Astrocyte (in vitro differentiated cells and primary cell): ENCODE measurements at regions not wholly inside any gene's neighbourhood (a gene's known extent, or its start where the extent isn't known, plus 50 kb on each side); places are given as distances from the start of the nearest gene placed in this dataset.

ENCODE experiments used
- DNase-seq: peaks from one replicate; pipeline ENCODE4 v3.0.0-alpha.2; 2010; ENCODE audit warnings: low read depth
- FAIRE-seq: peaks from 2 replicates; lab custom pipeline; 2011; peaks lifted over from hg19 to GRCh38; lab: Jason Lieb, UNC
- H2AFZ ChIP-seq: 2 replicates; pipeline ENCODE4 v1.6.0; 2012; ENCODE audit warnings: low read depth, low read length, inconsistent platforms
- H3K27ac ChIP-seq: 2 replicates; pipeline ENCODE4 v1.5.1; 2011; ENCODE audit warnings: low read depth, low read length, inconsistent platforms
- H3K27me3 ChIP-seq: 2 replicates; pipeline ENCODE4 v1.6.0; 2011; ENCODE audit warnings: low read length, inconsistent platforms; ENCODE audit not compliant: insufficient read depth
- H3K36me3 ChIP-seq: 2 replicates; pipeline ENCODE4 v1.5.1; 2011; ENCODE audit warnings: low read length, inconsistent platforms; ENCODE audit not compliant: insufficient read depth
- H3K4me1 ChIP-seq: 2 replicates; pipeline ENCODE4 v1.5.1; 2011; ENCODE audit warnings: low read length, inconsistent platforms; ENCODE audit not compliant: insufficient read depth
- H3K4me2 ChIP-seq: 2 replicates; pipeline ENCODE4 v1.6.0; 2012; ENCODE audit warnings: low read length, inconsistent platforms
- H3K4me3 ChIP-seq: 2 replicates; pipeline ENCODE4 v1.5.1; 2011; ENCODE audit warnings: low read depth, mild to moderate bottlenecking, low read length, inconsistent platforms; ENCODE audit not compliant: insufficient read depth
- H3K79me2 ChIP-seq: 2 replicates; pipeline ENCODE4 v1.6.0; 2012; ENCODE audit warnings: mild to moderate bottlenecking, low read length, inconsistent platforms; ENCODE audit not compliant: insufficient read depth
- H3K9ac ChIP-seq: 2 replicates; pipeline ENCODE4 v1.6.0; 2012; ENCODE audit warnings: mild to moderate bottlenecking, low read length, inconsistent platforms
- H3K9me3 ChIP-seq: 2 replicates; pipeline ENCODE4 v1.5.1; 2012; ENCODE audit warnings: low read depth, mild to moderate bottlenecking, low read length, inconsistent platforms; ENCODE audit not compliant: insufficient read depth
- H4K20me1 ChIP-seq: 2 replicates; pipeline ENCODE4 v1.6.0; 2012; ENCODE audit warnings: low read length, inconsistent platforms; ENCODE audit not compliant: insufficient read depth
- H3K27ac Mint-ChIP-seq: one replicate; pipeline ENCODE4 v1.8.0; 2021; ENCODE audit warnings: mild to moderate bottlenecking, mixed read lengths; ENCODE audit not compliant: unreplicated experiment
- H3K27me3 Mint-ChIP-seq: one replicate; pipeline ENCODE4 v1.8.0; 2021; ENCODE audit warnings: low read depth, mixed read lengths; ENCODE audit not compliant: unreplicated experiment
- H3K36me3 Mint-ChIP-seq: one replicate; pipeline ENCODE4 v1.8.0; 2021; ENCODE audit warnings: low read depth, mixed read lengths; ENCODE audit not compliant: unreplicated experiment
- H3K4me1 Mint-ChIP-seq: one replicate; pipeline ENCODE4 v1.8.0; 2021; ENCODE audit warnings: low read depth, mixed read lengths; ENCODE audit not compliant: unreplicated experiment
- H3K4me3 Mint-ChIP-seq: one replicate; pipeline ENCODE4 v1.8.0; 2021; ENCODE audit warnings: mild to moderate bottlenecking, moderate library complexity, mixed read lengths; ENCODE audit not compliant: unreplicated experiment
- H3K9me3 Mint-ChIP-seq: one replicate; pipeline ENCODE4 v1.8.0; 2021; ENCODE audit warnings: mild to moderate bottlenecking, mixed read lengths; ENCODE audit not compliant: unreplicated experiment
- EZH2 ChIP-seq: IDR thresholded peaks from 2 replicates; pipeline ENCODE4 v1.6.1; 2012; ENCODE audit warnings: mild to moderate bottlenecking, low read length, inconsistent platforms; ENCODE audit not compliant: insufficient read depth
- TF ChIP-seq, protein P1 (sequence below): IDR thresholded peaks from 2 replicates; pipeline ENCODE4 v1.5.1; 2011; ENCODE audit warnings: low read depth, mild to moderate bottlenecking, inconsistent platforms, low read length, moderate library complexity; ENCODE audit not compliant: insufficient read depth

DNA sequence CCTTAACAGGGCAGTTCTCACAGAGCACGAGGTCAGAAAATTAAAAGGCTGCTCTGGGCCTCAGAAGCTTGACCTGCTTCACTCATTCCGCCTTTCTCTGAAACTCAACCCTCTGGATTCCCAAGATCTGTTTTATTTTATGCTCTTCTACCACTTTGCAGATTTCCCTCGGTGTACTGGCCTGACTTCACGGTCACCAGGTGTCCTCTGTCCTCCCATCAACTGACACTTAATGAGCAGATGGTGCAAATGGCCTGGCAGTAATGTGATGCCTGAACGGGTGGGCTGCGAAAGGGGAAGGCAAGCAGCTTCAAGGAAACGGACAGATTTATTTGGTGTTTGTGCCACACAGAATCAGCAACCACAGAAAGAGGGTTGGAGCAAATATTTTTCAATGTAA, 169.7 kb upstream of the TFAP2D start:
- no peak overlapping the region for H3K27ac Mint-ChIP-seq
- no peak overlapping the region for H3K4me3 Mint-ChIP-seq

DNA sequence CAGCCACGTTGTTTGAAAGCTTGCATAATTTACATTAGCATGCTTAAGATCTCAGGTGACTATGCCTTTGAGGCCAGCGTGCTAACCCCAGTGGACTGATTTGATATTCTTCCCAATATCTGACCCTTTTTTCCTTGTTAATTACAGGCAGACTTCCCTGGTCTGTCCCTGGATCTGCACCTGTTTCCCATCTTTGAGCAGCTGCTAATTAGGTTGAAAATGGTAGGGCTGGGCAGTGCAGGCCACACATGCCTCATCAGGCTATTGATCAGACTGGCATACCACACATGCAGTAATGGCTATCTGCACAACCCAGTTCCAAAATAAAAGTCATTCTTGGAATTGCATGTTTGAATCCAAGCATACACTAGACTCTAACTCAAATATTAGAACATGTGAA, 164.3 kb upstream of the TFAP2D start:
- Mint-ChIP-seq H3K4me3 (no peak overlapping the region), H3K4me1 (no peaks in the 10 kb centered on the region), H3K9me3 (no peaks in the 10 kb centered on the region), H3K27me3 (no peaks in the 10 kb centered on the region), H3K36me3 (no peaks in the 10 kb centered on the region), H3K27ac (no peak overlapping the region)
- FAIRE-seq (no peak), DNase-seq (no peak)
- H3K9ac ChIP-seq: no peak overlapping the region
- H3K27ac ChIP-seq: no peak overlapping the region
- H3K27me3 ChIP-seq: no peaks in the 10 kb centered on the region
- H4K20me1 ChIP-seq: no peaks in the 10 kb centered on the region
- peaks cover 4% of the 10 kb centered on the region for H3K9me3 ChIP-seq
- no peak overlapping the region for H2AFZ ChIP-seq
- H3K4me1 ChIP-seq: no peaks in the 10 kb centered on the region
- TF ChIP-seq, protein P1, sequence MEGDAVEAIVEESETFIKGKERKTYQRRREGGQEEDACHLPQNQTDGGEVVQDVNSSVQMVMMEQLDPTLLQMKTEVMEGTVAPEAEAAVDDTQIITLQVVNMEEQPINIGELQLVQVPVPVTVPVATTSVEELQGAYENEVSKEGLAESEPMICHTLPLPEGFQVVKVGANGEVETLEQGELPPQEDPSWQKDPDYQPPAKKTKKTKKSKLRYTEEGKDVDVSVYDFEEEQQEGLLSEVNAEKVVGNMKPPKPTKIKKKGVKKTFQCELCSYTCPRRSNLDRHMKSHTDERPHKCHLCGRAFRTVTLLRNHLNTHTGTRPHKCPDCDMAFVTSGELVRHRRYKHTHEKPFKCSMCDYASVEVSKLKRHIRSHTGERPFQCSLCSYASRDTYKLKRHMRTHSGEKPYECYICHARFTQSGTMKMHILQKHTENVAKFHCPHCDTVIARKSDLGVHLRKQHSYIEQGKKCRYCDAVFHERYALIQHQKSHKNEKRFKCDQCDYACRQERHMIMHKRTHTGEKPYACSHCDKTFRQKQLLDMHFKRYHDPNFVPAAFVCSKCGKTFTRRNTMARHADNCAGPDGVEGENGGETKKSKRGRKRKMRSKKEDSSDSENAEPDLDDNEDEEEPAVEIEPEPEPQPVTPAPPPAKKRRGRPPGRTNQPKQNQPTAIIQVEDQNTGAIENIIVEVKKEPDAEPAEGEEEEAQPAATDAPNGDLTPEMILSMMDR: no peak
- no peak for TF ChIP-seq EZH2
- no peak overlapping the region for H3K4me3 ChIP-seq
- H3K4me2 ChIP-seq: no peak overlapping the region
- no peaks in the 10 kb centered on the region for H3K36me3 ChIP-seq
- H3K79me2 ChIP-seq: no peaks in the 10 kb centered on the region

More for the DNA sequence above, 169.7 kb upstream of the TFAP2D start:
- no peak overlapping the region for H3K9ac ChIP-seq
- no peak overlapping the region for H3K4me3 ChIP-seq
- H3K27ac ChIP-seq: no peak overlapping the region
- no peak overlapping the region for H2AFZ ChIP-seq
- no peaks in the 10 kb centered on the region for H3K4me1 ChIP-seq
- H3K36me3 ChIP-seq: no peaks in the 10 kb centered on the region
- no peak for FAIRE-seq
- Mint-ChIP-seq H3K9me3 (no peaks in the 10 kb centered on the region), H3K36me3 (no peaks in the 10 kb centered on the region), H3K4me1 (no peaks in the 10 kb centered on the region), H3K27me3 (no peaks in the 10 kb centered on the region)
- no peaks in the 10 kb centered on the region for H3K27me3 ChIP-seq
- H3K4me2 ChIP-seq: no peak overlapping the region
- no peaks in the 10 kb centered on the region for H3K9me3 ChIP-seq
- no peak for DNase-seq
- no peak for TF ChIP-seq EZH2
- TF ChIP-seq, protein P1: no peak
- H4K20me1 ChIP-seq: no peaks in the 10 kb centered on the region
- no peaks in the 10 kb centered on the region for H3K79me2 ChIP-seq

DNA sequence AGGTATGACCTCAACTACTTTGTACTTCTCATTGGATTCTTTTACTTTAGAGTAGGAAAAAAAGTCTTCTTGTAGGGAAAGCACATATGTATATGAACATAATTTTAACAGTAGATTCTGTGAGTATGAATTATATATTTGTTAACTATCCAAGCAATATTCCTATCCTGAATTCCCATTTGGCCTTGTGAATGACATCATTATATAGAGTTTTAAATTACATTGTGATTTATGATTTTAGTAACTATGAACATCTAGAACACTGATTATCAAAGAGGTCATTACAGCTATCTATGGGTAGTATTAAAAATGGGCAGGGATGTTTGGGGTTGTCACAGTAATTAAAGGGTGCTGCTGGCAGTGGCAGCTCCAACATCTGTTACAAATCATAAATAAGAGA, 163.9 kb upstream of the TFAP2D start:
- no peaks in the 10 kb centered on the region for H3K36me3 Mint-ChIP-seq
- H3K9me3 Mint-ChIP-seq: no peaks in the 10 kb centered on the region
- H3K27ac Mint-ChIP-seq: no peak overlapping the region
- no peaks in the 10 kb centered on the region for H3K27me3 Mint-ChIP-seq
- no peak overlapping the region for H3K9ac ChIP-seq
- no peaks in the 10 kb centered on the region for H3K27me3 ChIP-seq
- no peaks in the 10 kb centered on the region for H3K79me2 ChIP-seq
- H3K4me3 ChIP-seq: no peak overlapping the region
- DNase-seq: no peak
- no peak for TF ChIP-seq EZH2
- TF ChIP-seq, protein P1: no peak
- no peaks in the 10 kb centered on the region for H4K20me1 ChIP-seq
- H3K36me3 ChIP-seq: no peaks in the 10 kb centered on the region
- peaks cover 4% of the 10 kb centered on the region for H3K9me3 ChIP-seq
- no peak overlapping the region for H3K27ac ChIP-seq
- FAIRE-seq: no peak
- H3K4me1 Mint-ChIP-seq: no peaks in the 10 kb centered on the region
- no peak overlapping the region for H2AFZ ChIP-seq
- H3K4me1 ChIP-seq: no peaks in the 10 kb centered on the region
- H3K4me2 ChIP-seq: no peak overlapping the region
- H3K4me3 Mint-ChIP-seq: no peak overlapping the region
